Fibroblast of skin of left quadriceps (primary cell): ENCODE measurements at regions not wholly inside any gene's neighbourhood (a gene's known extent, or its start where the extent isn't known, plus 50 kb on each side); places are given as distances from the start of the nearest gene placed in this dataset.
"Not testable (repeated sequence)": the region's sequence is repeated elsewhere in the genome, so short reads cannot be mapped to it uniquely, and the experiment has no call there.

Experiments used
- DNase-seq, 2 experiments: peaks; one replicate each; pipeline ENCODE4 v3.0.0-alpha.2; 2013; ENCODE audit warnings: low read depth in 2 of 2

GRCh38 chrX:114272096-114272686 is 311.7 kb upstream of the HTR2C start:
- no peak for DNase-seq

GRCh38 chrX:114270371-114270770 is 313.5 kb upstream of the HTR2C start:
- DNase-seq: not testable (repeated sequence)

- DNase-seq: no peak
Measured at GRCh38 chrX:114268643-114269042, 315.2 kb upstream of the HTR2C start.

GRCh38 chrX:114267142-114267541 is 316.7 kb upstream of the HTR2C start:
- DNase-seq: no peak

GRCh38 chrX:114252186-114252585 is 331.7 kb upstream of the HTR2C start:
- no peak for DNase-seq

GRCh38 chrX:114251575-114251974 is 332.3 kb upstream of the HTR2C start:
- no peak for DNase-seq

GRCh38 chrX:114221445-114221844 is 362.4 kb upstream of the HTR2C start:
- no peak for DNase-seq

- DNase-seq: no peak
Measured at GRCh38 chrX:114210879-114211278, 373.0 kb upstream of the HTR2C start.

GRCh38 chrX:114201622-114202021 is 382.3 kb upstream of the HTR2C start:
- DNase-seq: no peak

- DNase-seq: no peak
Measured at GRCh38 chrX:114181195-114181594, 402.7 kb upstream of the HTR2C start.

GRCh38 chrX:114178126-114178525 is 405.8 kb upstream of the HTR2C start:
- no peak for DNase-seq

- not testable (repeated sequence) for DNase-seq
Measured at GRCh38 chrX:114167276-114167675, 416.6 kb upstream of the HTR2C start.

GRCh38 chrX:114166601-114167000 is 417.3 kb upstream of the HTR2C start:
- DNase-seq: no peak

- DNase-seq: no peak
Measured at GRCh38 chrX:114165537-114165936, 418.3 kb upstream of the HTR2C start.

GRCh38 chrX:114162068-114162735 is 421.7 kb upstream of the HTR2C start:
- no peak for DNase-seq

GRCh38 chrX:114152801-114153200 is 431.1 kb upstream of the HTR2C start:
- DNase-seq: no peak

- DNase-seq: peak; percentile 10 to 21
Measured at GRCh38 chrX:114152130-114152529, 431.8 kb upstream of the HTR2C start.

- no peak for DNase-seq
Measured at GRCh38 chrX:114134465-114134864, 449.4 kb upstream of the HTR2C start.

- no peak for DNase-seq
Measured at GRCh38 chrX:114127411-114128025, 456.4 kb upstream of the HTR2C start.

- no peak for DNase-seq
Measured at GRCh38 chrX:114127005-114127404, 456.9 kb upstream of the HTR2C start.

- no peak for DNase-seq
Measured at GRCh38 chrX:114101081-114101480, 482.8 kb upstream of the HTR2C start.

- no peak for DNase-seq
Measured at GRCh38 chrX:114097866-114098265, 486.0 kb upstream of the HTR2C start.

- no peak for DNase-seq
Measured at GRCh38 chrX:114097427-114097826, 486.5 kb upstream of the HTR2C start.
